Coronary artery (tissue), 2 donors: ENCODE measurements at regions not wholly inside any gene's neighbourhood (a gene's known extent, or its start where the extent isn't known, plus 50 kb on each side); places are given as distances from the start of the nearest gene placed in this dataset.

Source experiments
- DNase-seq: peaks from one replicate; pipeline ENCODE4 v3.0.0-alpha.2; 2017; ENCODE audit warnings: low spot score
- H3K27ac ChIP-seq, 2 donors: fragments of 200-600 bp; sonication (generic); one replicate each; pipeline ENCODE4 v1.5.1; 2016 to 2019
- H3K4me3 ChIP-seq: fragments of 200-600 bp; sonication (generic); 2 replicates; pipeline ENCODE4 v1.5.1; 2016; ENCODE audit warnings: mild to moderate bottlenecking, moderate library complexity
- CTCF ChIP-seq: fragments of 200-600 bp; sonication (generic); IDR thresholded peaks from one replicate; pipeline ENCODE4 v1.5.1; 2019; ENCODE audit warnings: antibody characterized with exemption

- TF ChIP-seq CTCF, result no peak
- DNase-seq, result no peak
- no peak overlapping the region for H3K27ac ChIP-seq
- H3K4me3 ChIP-seq, result no peak overlapping the region
These were observed 401.4 kb upstream of the MYT1L start for GRCh38 chr2:2732331-2733119.

GRCh38 chr2:2731816-2732284 lies 400.8 kb upstream of the MYT1L start:
- no peak for TF ChIP-seq CTCF
- no peak for DNase-seq
- Histone ChIP-seq H3K27ac (no peak overlapping the region), H3K4me3 (no peak overlapping the region)

GRCh38 chr2:2731101-2731815 lies 400.2 kb upstream of the MYT1L start:
- no peak overlapping the region for H3K4me3 ChIP-seq
- H3K27ac ChIP-seq, result no peak overlapping the region
- no peak for TF ChIP-seq CTCF
- no peak for DNase-seq

- Histone ChIP-seq H3K27ac (no peak overlapping the region), H3K4me3 (no peak overlapping the region)
- no peak for DNase-seq
- TF ChIP-seq CTCF, result no peak
These were observed 399.3 kb upstream of the MYT1L start for GRCh38 chr2:2730301-2730833.

GRCh38 chr2:2729246-2729645 lies 398.2 kb upstream of the MYT1L start:
- no peak for TF ChIP-seq CTCF
- no peak overlapping the region for H3K4me3 ChIP-seq
- DNase-seq, result no peak
- H3K27ac ChIP-seq, result no peak overlapping the region

GRCh38 chr2:2728635-2729034 lies 397.6 kb upstream of the MYT1L start:
- no peak for TF ChIP-seq CTCF
- H3K27ac ChIP-seq, result no peak overlapping the region
- DNase-seq, result no peak
- H3K4me3 ChIP-seq, result no peak overlapping the region
